OCI-LY3 (cell line): ENCODE measurements at regions not wholly inside any gene's neighbourhood (a gene's known extent, or its start where the extent isn't known, plus 50 kb on each side); places are given as distances from the start of the nearest gene placed in this dataset.

ENCODE experiments used
- H2AFZ ChIP-seq: fragments of 200-600, 300-600 bp; shearing (Covaris generic); 2 replicates; pipeline ENCODE4 v1.6.0; 2014; ENCODE audit warnings: antibody characterized with exemption, low read depth, low read length
- H3K27ac ChIP-seq: fragments of 200-600, 300-600 bp; sonication (generic); 2 replicates; pipeline ENCODE4 v1.5.1; 2014; ENCODE audit warnings: mild to moderate bottlenecking, low read length, moderate library complexity, mixed read lengths
- H3K27me3 ChIP-seq: fragments of 200-600, 300-600 bp; sonication (generic); 2 replicates; pipeline ENCODE4 v1.6.1; 2014; ENCODE audit warnings: low read depth, low read length, mixed read lengths
- H3K36me3 ChIP-seq: fragments of 200-600, 300-600 bp; sonication (generic); replicated peaks from 2 replicates; pipeline ENCODE3; 2014; ENCODE audit warnings: low read depth, low read length, mixed read lengths
- H3K4me1 ChIP-seq: fragments of 300-600, 200-600 bp; sonication (generic); 2 replicates; pipeline ENCODE4 v1.6.1; 2014; ENCODE audit warnings: low read length, mixed read lengths
- H3K4me2 ChIP-seq: fragments of 200-600, 300-600 bp; sonication (generic); 2 replicates; pipeline ENCODE4 v1.6.1; 2014; ENCODE audit warnings: low read length, mixed read lengths
- H3K4me3 ChIP-seq: fragments of 300-600, 200-600 bp; sonication (generic); 2 replicates; pipeline ENCODE4 v1.5.1; 2014; ENCODE audit warnings: antibody characterized with exemption, mild to moderate bottlenecking, low read length, moderate library complexity
- H3K79me2 ChIP-seq: fragments of 300-600, 200-600 bp; shearing (Covaris generic); 2 replicates; pipeline ENCODE4 v1.6.1; 2014; ENCODE audit warnings: mild to moderate bottlenecking, low read length, mixed read lengths
- H3K9ac ChIP-seq: fragments of 300-600, 200-600 bp; shearing (Covaris generic); 2 replicates; pipeline ENCODE4 v1.6.0; 2014; ENCODE audit warnings: mild to moderate bottlenecking, low read length, moderate library complexity
- H3K9me3 ChIP-seq: fragments of 200-600, 300-600 bp; shearing (Covaris generic); 2 replicates; pipeline ENCODE4 v1.6.1; 2014; ENCODE audit warnings: low read length, mixed read lengths; ENCODE audit not compliant: insufficient read depth
- H4K20me1 ChIP-seq: fragments of 200-600, 300-600 bp; sonication (generic); 2 replicates; pipeline ENCODE4 v1.6.1; 2016; ENCODE audit warnings: low read length, mixed read lengths; ENCODE audit not compliant: insufficient read depth
- EZH2phosphoT487 ChIP-seq: fragments of 200-600 bp; shearing (Covaris generic); IDR thresholded peaks from 2 replicates; pipeline ENCODE4 v1.6.1; 2018; ENCODE audit warnings: antibody characterized with exemption, mixed run types, low read depth
- TF ChIP-seq, protein P1 (sequence below): fragments of 200-600, 300-600 bp; sonication (generic); IDR thresholded peaks from 2 replicates; pipeline ENCODE4 v1.5.1; 2014; ENCODE audit warnings: antibody characterized with exemption, low read length, low read depth

DNA sequence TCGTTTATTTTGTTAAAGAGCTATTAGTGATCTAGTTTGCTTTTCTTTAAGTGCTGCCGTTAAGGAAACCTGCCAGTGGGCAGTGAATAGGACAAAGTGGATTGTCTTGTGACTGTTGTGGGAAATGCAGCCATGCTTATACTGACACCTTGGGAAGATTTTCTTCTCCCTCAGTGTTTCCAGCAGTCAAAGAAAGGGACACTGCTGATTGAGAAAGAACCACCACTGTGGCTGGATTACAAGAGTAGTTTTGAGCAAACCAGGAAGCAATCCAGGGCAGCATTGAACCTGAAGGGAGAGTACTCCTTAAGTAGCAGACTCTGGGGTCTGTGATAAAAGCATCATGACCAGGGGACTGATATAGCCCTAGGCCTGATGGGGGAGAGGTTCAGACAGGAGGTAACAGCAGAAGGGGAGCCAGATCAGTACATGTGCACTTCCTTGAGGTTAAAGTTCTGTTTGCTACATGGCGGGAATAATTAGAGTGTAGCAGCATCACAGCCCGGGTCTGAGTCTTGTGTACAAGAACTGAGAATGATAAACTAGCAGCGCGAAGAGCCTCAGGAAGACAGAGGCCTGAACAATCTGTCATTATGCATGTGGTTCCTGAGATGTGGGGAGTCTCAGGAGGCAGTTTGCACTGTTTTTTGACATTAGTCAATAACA lies 167.8 kb downstream of the C11orf91 start:
- Histone ChIP-seq H3K9ac (no peak overlapping the region), H3K79me2 (no peaks in the 10 kb centered on the region), H3K27me3 (0 out of 2 replicates have a peak, but pooled peaks cover 3% of the 10 kb centered on the region), H3K4me3 (no peak overlapping the region), H3K4me1 (no peaks in the 10 kb centered on the region), H3K36me3 (no peaks in the 10 kb centered on the region), H3K27ac (no peak overlapping the region), H4K20me1 (no peaks in the 10 kb centered on the region), H3K9me3 (0 out of 2 replicates have a peak, but pooled peaks cover 5% of the 10 kb centered on the region), H2AFZ (no peak overlapping the region), H3K4me2 (no peak overlapping the region)
- no peak for TF ChIP-seq EZH2phosphoT487
- TF ChIP-seq, protein P1, sequence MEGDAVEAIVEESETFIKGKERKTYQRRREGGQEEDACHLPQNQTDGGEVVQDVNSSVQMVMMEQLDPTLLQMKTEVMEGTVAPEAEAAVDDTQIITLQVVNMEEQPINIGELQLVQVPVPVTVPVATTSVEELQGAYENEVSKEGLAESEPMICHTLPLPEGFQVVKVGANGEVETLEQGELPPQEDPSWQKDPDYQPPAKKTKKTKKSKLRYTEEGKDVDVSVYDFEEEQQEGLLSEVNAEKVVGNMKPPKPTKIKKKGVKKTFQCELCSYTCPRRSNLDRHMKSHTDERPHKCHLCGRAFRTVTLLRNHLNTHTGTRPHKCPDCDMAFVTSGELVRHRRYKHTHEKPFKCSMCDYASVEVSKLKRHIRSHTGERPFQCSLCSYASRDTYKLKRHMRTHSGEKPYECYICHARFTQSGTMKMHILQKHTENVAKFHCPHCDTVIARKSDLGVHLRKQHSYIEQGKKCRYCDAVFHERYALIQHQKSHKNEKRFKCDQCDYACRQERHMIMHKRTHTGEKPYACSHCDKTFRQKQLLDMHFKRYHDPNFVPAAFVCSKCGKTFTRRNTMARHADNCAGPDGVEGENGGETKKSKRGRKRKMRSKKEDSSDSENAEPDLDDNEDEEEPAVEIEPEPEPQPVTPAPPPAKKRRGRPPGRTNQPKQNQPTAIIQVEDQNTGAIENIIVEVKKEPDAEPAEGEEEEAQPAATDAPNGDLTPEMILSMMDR = no peak

DNA sequence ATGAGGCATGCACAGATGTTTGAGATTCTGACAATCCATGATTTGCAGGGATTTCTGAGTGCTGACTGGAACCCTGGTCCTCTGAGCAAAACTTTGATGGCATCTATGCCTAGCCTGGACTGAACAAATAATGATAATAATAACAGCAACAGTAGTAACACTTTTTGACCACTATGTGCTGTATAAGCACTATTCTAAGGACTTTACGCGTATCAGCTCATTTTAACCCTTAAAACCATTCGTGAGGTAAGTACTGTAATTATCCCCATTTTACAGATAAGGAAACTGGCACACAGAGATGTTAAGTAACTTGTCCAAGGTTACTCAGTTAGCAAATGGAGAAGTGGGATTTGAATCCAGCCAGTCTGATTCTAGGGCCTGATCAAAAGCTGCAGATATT lies 168.4 kb downstream of the C11orf91 start:
- Histone ChIP-seq H4K20me1 (no peaks in the 10 kb centered on the region), H3K9me3 (0 out of 2 replicates have a peak, but pooled peaks cover 5% of the 10 kb centered on the region), H3K36me3 (no peaks in the 10 kb centered on the region), H3K27me3 (0 out of 2 replicates have a peak, but pooled peaks cover 3% of the 10 kb centered on the region), H3K4me3 (no peak overlapping the region), H3K9ac (no peak overlapping the region), H3K27ac (no peak overlapping the region), H3K79me2 (no peaks in the 10 kb centered on the region), H3K4me2 (no peak overlapping the region), H3K4me1 (no peaks in the 10 kb centered on the region), H2AFZ (no peak overlapping the region)
- no peak for TF ChIP-seq EZH2phosphoT487
- TF ChIP-seq, protein P1 = no peak

DNA sequence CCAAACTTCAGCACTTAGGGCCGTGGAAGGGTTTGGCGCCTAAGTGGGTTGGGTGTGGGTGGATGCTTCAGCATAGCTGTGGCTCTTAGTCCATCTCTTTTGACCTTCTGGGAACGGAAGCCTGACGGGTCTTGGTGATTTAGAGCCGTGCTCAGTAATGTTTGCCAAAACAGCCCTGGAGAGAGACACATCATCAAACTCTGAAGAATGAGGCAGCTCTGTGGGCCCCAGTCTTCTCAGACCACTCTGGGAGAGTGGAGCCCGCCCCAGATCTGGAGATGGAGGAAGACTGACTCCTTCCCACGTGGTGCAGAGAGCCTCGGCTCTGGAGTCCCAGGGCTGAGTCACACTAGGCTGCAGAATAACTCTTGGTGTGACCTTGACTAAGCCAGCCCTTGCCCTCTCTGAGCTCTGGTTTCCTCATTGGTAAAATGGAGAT lies 168.9 kb downstream of the C11orf91 start:
- Histone ChIP-seq H3K4me3 (no peak overlapping the region), H4K20me1 (no peaks in the 10 kb centered on the region), H3K9ac (no peak overlapping the region), H3K27me3 (peaks cover 3% of the 10 kb centered on the region; the same call in 1 of the 2 replicates), H3K79me2 (no peaks in the 10 kb centered on the region), H3K36me3 (no peaks in the 10 kb centered on the region), H3K9me3 (0 out of 2 replicates have a peak, but pooled peaks cover 5% of the 10 kb centered on the region), H3K27ac (no peak overlapping the region), H3K4me2 (no peak overlapping the region), H3K4me1 (no peaks in the 10 kb centered on the region), H2AFZ (no peak overlapping the region)
- no peak for TF ChIP-seq EZH2phosphoT487
- TF ChIP-seq, protein P1 = no peak

DNA sequence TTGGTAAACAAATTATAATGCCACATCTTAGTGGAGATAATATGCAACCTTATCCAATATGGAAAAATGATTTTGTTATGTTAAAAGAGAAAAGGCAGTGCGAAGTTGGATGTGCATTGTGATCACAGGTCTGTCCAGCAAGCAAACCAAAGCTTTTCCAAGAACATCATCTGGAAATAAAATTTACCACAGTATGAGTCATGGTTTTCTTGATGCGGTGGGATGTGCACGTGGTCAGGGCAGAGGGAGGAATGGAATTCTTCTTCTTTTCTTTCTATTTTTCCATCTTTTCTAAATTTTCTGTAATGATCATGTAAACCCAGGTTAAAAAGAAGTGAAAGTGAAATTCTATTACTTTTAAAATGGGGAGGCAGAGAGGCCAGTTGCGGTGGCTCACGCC lies 169.8 kb downstream of the C11orf91 start:
- Histone ChIP-seq H4K20me1 (no peaks in the 10 kb centered on the region), H3K4me1 (no peaks in the 10 kb centered on the region), H3K9ac (no peak overlapping the region), H3K36me3 (no peaks in the 10 kb centered on the region), H3K27ac (no peak overlapping the region), H3K4me2 (no peak overlapping the region), H2AFZ (no peak overlapping the region), H3K4me3 (no peak overlapping the region), H3K27me3 (no peaks in the 10 kb centered on the region; the same call in 1 of the 2 replicates), H3K9me3 (0 out of 2 replicates have a peak, but pooled peaks cover 5% of the 10 kb centered on the region), H3K79me2 (no peaks in the 10 kb centered on the region)
- TF ChIP-seq EZH2phosphoT487 = no peak
- TF ChIP-seq, protein P1 = no peak
